Spleen (tissue), 3 donors: ENCODE measurements at regions not wholly inside any gene's neighbourhood (a gene's known extent, or its start where the extent isn't known, plus 50 kb on each side); places are given as distances from the start of the nearest gene placed in this dataset.

Experiments used
- POLR2A ChIP-seq, 3 donors: fragments of 450-650 bp; IDR thresholded peaks; one replicate each; pipeline ENCODE4 v1.5.1; 2017; ENCODE audit warnings: antibody characterized with exemption in 3 of 3, mild to moderate bottlenecking in 1 of 3
- POLR2AphosphoS5 ChIP-seq, 3 donors: sonication (generic); formaldehyde crosslinking; IDR thresholded peaks; one replicate each; pipeline ENCODE4 v1.5.1; 2017; ENCODE audit warnings: antibody characterized with exemption in 3 of 3

DNA sequence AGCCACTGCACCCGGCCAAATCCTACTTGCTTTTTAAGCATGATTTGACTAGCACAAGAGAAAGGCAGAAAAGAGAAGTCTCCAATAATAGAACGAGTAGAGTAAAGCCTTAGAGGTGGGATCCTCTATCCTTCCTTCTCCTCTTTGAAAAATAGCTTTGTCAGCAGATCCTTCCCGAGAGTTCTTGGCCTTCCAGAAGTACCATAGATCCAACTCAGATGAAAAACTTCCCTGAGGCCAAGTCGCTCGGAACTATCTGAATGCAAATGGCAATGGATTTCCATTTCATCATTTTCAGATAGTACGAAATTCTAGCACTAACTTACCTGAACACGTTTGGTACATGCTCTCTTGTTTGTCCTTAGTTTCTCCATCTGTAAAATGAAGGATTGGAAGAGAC, 52.0 kb upstream of the SLIT3 start:
- TF ChIP-seq POLR2AphosphoS5 (IDR thresholded peaks at IDR 0.05) (no peak), POLR2A (IDR thresholded peaks at IDR 0.05) (no peak)
